Tibial nerve (tissue), 4 donors: ENCODE measurements at regions not wholly inside any gene's neighbourhood (a gene's known extent, or its start where the extent isn't known, plus 50 kb on each side); places are given as distances from the start of the nearest gene placed in this dataset.

Source experiments
- EP300 ChIP-seq, 2 donors: sonication (generic); formaldehyde crosslinking; IDR thresholded peaks; one replicate each; pipeline ENCODE4 v1.6.1; 2017; ENCODE audit warnings: antibody characterized with exemption in 2 of 2, mild to moderate bottlenecking in 1 of 2
- POLR2A ChIP-seq, 2 donors: fragments of 450-650 bp; IDR thresholded peaks; one replicate each; pipeline ENCODE4 v1.6.1; 2017; ENCODE audit warnings: antibody characterized with exemption in 2 of 2, mild to moderate bottlenecking in 2 of 2, moderate library complexity in 2 of 2
- TF ChIP-seq, protein P1 (sequence below), 5 experiments: fragments of 200-600 bp in 3 of 5; fragments of 450-650 bp in 2 of 5; sonication (generic) in 3 of 5; IDR thresholded peaks; one replicate each; pipeline ENCODE4 v1.5.1; 2016 to 2019; ENCODE audit warnings: antibody characterized with exemption in 5 of 5, mild to moderate bottlenecking in 3 of 5, moderate library complexity in 2 of 5

DNA sequence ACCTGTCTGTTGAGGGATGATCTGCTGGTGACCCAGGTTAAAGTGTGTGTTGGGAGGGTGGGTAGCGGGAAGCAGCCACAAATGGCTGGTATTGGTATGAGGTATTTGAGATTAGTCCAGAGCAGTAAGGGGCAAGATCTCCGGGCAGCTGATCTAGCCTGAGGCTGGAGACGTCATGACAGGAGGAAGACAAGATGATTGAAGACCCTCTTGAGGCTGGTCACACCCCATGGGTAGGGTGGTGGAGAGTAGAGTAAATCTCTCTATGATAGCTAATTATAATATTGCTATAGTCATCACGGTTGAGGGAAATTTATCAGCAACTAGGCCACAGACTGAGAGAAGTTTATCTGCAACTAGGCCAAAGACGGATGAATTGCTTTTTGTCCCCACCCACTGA, 128.5 kb downstream of the CDCA7 start:
- TF ChIP-seq, protein P1, sequence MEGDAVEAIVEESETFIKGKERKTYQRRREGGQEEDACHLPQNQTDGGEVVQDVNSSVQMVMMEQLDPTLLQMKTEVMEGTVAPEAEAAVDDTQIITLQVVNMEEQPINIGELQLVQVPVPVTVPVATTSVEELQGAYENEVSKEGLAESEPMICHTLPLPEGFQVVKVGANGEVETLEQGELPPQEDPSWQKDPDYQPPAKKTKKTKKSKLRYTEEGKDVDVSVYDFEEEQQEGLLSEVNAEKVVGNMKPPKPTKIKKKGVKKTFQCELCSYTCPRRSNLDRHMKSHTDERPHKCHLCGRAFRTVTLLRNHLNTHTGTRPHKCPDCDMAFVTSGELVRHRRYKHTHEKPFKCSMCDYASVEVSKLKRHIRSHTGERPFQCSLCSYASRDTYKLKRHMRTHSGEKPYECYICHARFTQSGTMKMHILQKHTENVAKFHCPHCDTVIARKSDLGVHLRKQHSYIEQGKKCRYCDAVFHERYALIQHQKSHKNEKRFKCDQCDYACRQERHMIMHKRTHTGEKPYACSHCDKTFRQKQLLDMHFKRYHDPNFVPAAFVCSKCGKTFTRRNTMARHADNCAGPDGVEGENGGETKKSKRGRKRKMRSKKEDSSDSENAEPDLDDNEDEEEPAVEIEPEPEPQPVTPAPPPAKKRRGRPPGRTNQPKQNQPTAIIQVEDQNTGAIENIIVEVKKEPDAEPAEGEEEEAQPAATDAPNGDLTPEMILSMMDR (IDR thresholded peaks at IDR 0.05), result no peak
- TF ChIP-seq POLR2A (IDR thresholded peaks at IDR 0.05) (no peak), EP300 (IDR thresholded peaks at IDR 0.05) (no peak)
